ENCODE measurements at regions not wholly inside any gene's neighbourhood (a gene's known extent, or its start where the extent isn't known, plus 50 kb on each side); places are given as distances from the start of the nearest gene placed in this dataset.

GRCh38 chr2:45127321-45127720, 118.1 kb upstream of the SIX2 start:
- in situ Hi-C loops (cut with MboI; ENCODE audit: low pct_unique_long_range_greater_than_20kb, low sequenced_read_pairs, unreplicated experiment): no loop called here
- TF ChIP-seq CTCF (IDR thresholded peaks at IDR 0.05; ENCODE audit: extremely low read depth, insufficient read depth, missing control alignments): no peak
- DNase-seq (ENCODE audit: low spot score): no peak

- in situ Hi-C loops (cut with MboI; ENCODE audit: low pct_unique_long_range_greater_than_20kb, low sequenced_read_pairs, unreplicated experiment): no loop called here
- no peak for TF ChIP-seq CTCF (IDR thresholded peaks at IDR 0.05; ENCODE audit: extremely low read depth, insufficient read depth, missing control alignments)
- DNase-seq (ENCODE audit: low spot score): no peak
Measured at GRCh38 chr2:45125232-45125631, 116.0 kb upstream of the SIX2 start.

GRCh38 chr2:45124456-45124855, 115.2 kb upstream of the SIX2 start:
- in situ Hi-C loops (cut with MboI; ENCODE audit: low pct_unique_long_range_greater_than_20kb, low sequenced_read_pairs, unreplicated experiment): no loop called here

GRCh38 chr2:45123521-45124191, 114.4 kb upstream of the SIX2 start:
- no peak for TF ChIP-seq CTCF (IDR thresholded peaks at IDR 0.05; ENCODE audit: extremely low read depth, insufficient read depth, missing control alignments)
- DNase-seq (ENCODE audit: low spot score): no peak
- in situ Hi-C loops (cut with MboI; ENCODE audit: low pct_unique_long_range_greater_than_20kb, low sequenced_read_pairs, unreplicated experiment): no loop called here

More at GRCh38 chr2:45124456-45124855, 115.2 kb upstream of the SIX2 start:
- no peak for TF ChIP-seq CTCF (IDR thresholded peaks at IDR 0.05; ENCODE audit: extremely low read depth, insufficient read depth, missing control alignments)
- DNase-seq (ENCODE audit: low spot score): no peak

GRCh38 chr2:45123065-45123464, 113.8 kb upstream of the SIX2 start:
- DNase-seq (ENCODE audit: low spot score): no peak
- TF ChIP-seq CTCF (IDR thresholded peaks at IDR 0.05; ENCODE audit: extremely low read depth, insufficient read depth, missing control alignments): no peak
- in situ Hi-C loops (cut with MboI; ENCODE audit: low pct_unique_long_range_greater_than_20kb, low sequenced_read_pairs, unreplicated experiment): no loop called here

- in situ Hi-C loops (cut with MboI; ENCODE audit: low pct_unique_long_range_greater_than_20kb, low sequenced_read_pairs, unreplicated experiment): no loop called here
- no peak for DNase-seq (ENCODE audit: low spot score)
- TF ChIP-seq CTCF (IDR thresholded peaks at IDR 0.05; ENCODE audit: extremely low read depth, insufficient read depth, missing control alignments): no peak
Measured at GRCh38 chr2:45121236-45121927, 112.1 kb upstream of the SIX2 start.
